PC-3 (cell line): ENCODE measurements at regions not wholly inside any gene's neighbourhood (a gene's known extent, or its start where the extent isn't known, plus 50 kb on each side); places are given as distances from the start of the nearest gene placed in this dataset.

Experiments used
- ATAC-seq: fragments of 200-7000 bp; cut with Tn5 transposase; 2 replicates; pipeline ENCODE4 v1.9.1; 2020; ENCODE audit warnings: mild to moderate bottlenecking, moderate library complexity
- BruUV-seq: library from RNA; stranded (reverse); fragments of 400-500 nt; replicated peaks from 2 replicates; lab custom pipeline; 2021; lab: Mats Ljungman, UMichigan
- CTCF ChIA-PET: fragments of 300-600 bp; sonication (Branson Sonifier 250); formaldehyde crosslinking; loops from one replicate; lab custom pipeline; 2022; ENCODE audit warnings: antibody characterized with exemption; lab: Charles Lee
- POLR2A ChIA-PET: fragments of 300-600 bp; sonication (Branson Sonifier 250); formaldehyde crosslinking; loops from one replicate; lab custom pipeline; 2022; ENCODE audit warnings: antibody characterized with exemption; ENCODE audit not compliant: unreplicated experiment; lab: Charles Lee
- DNase-seq: peaks from one replicate; pipeline ENCODE4 v3.0.0-alpha.2; 2015
- H2AFZ ChIP-seq: fragments of 300-600 bp; sonication (generic); 2 replicates; pipeline ENCODE4 v1.6.0; 2016; ENCODE audit warnings: antibody characterized with exemption, low read length
- H3F3A ChIP-seq: fragments of 300-600 bp; sonication (generic); one replicate; pipeline ENCODE4 v1.6.0; 2017; ENCODE audit warnings: antibody characterized with exemption, low read length, control low read depth, mild to moderate bottlenecking; ENCODE audit not compliant: unreplicated experiment
- H3K27ac ChIP-seq: fragments of 300-600 bp; sonication (generic); 2 replicates; pipeline ENCODE4 v1.5.1; 2016; ENCODE audit warnings: mild to moderate bottlenecking, low read length
- H3K27me3 ChIP-seq: fragments of 300-600 bp; sonication (generic); 2 replicates; pipeline ENCODE4 v1.6.1; 2016; ENCODE audit warnings: low read length, mixed read lengths
- H3K36me3 ChIP-seq: fragments of 300-600 bp; sonication (generic); 2 replicates; pipeline ENCODE4 v1.6.1; 2016; ENCODE audit warnings: low read depth, mixed run types, low read length, mixed read lengths
- H3K4me1 ChIP-seq: fragments of 300-600 bp; sonication (generic); 2 replicates; pipeline ENCODE4 v1.5.1; 2016; ENCODE audit warnings: low read length; ENCODE audit not compliant: insufficient read depth
- H3K4me2 ChIP-seq: fragments of 300-600 bp; sonication (generic); 2 replicates; pipeline ENCODE4 v1.6.0; 2016; ENCODE audit warnings: low read length
- H3K4me3 ChIP-seq: fragments of 300-600 bp; sonication (generic); 2 replicates; pipeline ENCODE4 v1.5.1; 2016; ENCODE audit warnings: mild to moderate bottlenecking, low read length, mixed read lengths
- H3K79me2 ChIP-seq: fragments of 300-600 bp; sonication (generic); 2 replicates; pipeline ENCODE4 v1.6.1; 2017; ENCODE audit warnings: low read length, mixed read lengths
- H3K9ac ChIP-seq: fragments of 300-600 bp; sonication (generic); 2 replicates; pipeline ENCODE4 v1.6.0; 2016; ENCODE audit warnings: mild to moderate bottlenecking, low read length
- H3K9me2 ChIP-seq: fragments of 300-600 bp; sonication (generic); replicated peaks from 2 replicates; pipeline ENCODE4 v1.6.1; 2016; ENCODE audit warnings: mixed run types, low read length, mixed read lengths
- H3K9me3 ChIP-seq: fragments of 300-600 bp; sonication (generic); 2 replicates; pipeline ENCODE4 v1.6.1; 2016; ENCODE audit warnings: low read length, mixed read lengths
- H4K20me1 ChIP-seq: fragments of 300-600 bp; sonication (generic); 2 replicates; pipeline ENCODE4 v1.6.1; 2016; ENCODE audit warnings: low read length, mixed read lengths
- CTCF ChIP-seq: fragments of 300-600 bp; sonication (generic); conservative IDR thresholded peaks from 2 replicates; pipeline ENCODE4 v1.5.1; 2017; ENCODE audit warnings: antibody characterized with exemption, low read depth, mild to moderate bottlenecking, low read length
- EZH2 ChIP-seq: fragments of 300-600 bp; sonication (generic); IDR thresholded peaks from one replicate; pipeline ENCODE4 v1.6.1; 2017; ENCODE audit warnings: antibody characterized with exemption, mild to moderate bottlenecking, low read length; ENCODE audit not compliant: unreplicated experiment
- EZH2phosphoT487 ChIP-seq: fragments of 300-600 bp; sonication (generic); IDR thresholded peaks from 2 replicates; pipeline ENCODE4 v1.6.1; 2018; ENCODE audit warnings: mild to moderate bottlenecking, antibody characterized with exemption, low read length, borderline replicate concordance
- intact Hi-C: fragments of 100-400 bp; cut with micrococcal nuclease; formaldehyde crosslinking; loops from 2 replicates; pipeline ENCODE4 v1.9.0; 2023

GRCh38 chr17:49918591-49918990 is 50.4 kb upstream of the DLX4 start:
- Histone ChIP-seq H3K27me3 (0 out of 2 replicates have a peak, but pooled peaks cover 4% of the 10 kb centered on the region), H3K4me1 (peaks cover 4% of the 10 kb centered on the region; the same call in 1 of the 2 replicates), H3K4me3 (no peak overlapping the region), H3K9me3 (no peaks in the 10 kb centered on the region), H3K27ac (no peak overlapping the region), H2AFZ (no peak overlapping the region), H3F3A (no peaks in the 10 kb centered on the region), H3K79me2 (no peaks in the 10 kb centered on the region), H3K36me3 (no peaks in the 10 kb centered on the region), H3K9me2 (no peaks in the 10 kb centered on the region), H4K20me1 (no peaks in the 10 kb centered on the region), H3K4me2 (no peak overlapping the region), H3K9ac (no peak overlapping the region)
- DNase-seq: no peak
- POLR2A ChIA-PET: no interaction called here
- BruUV-seq: no TSS peak
- TF ChIP-seq EZH2: no peak
- TF ChIP-seq CTCF: no peak
- no peak for TF ChIP-seq EZH2phosphoT487
- ATAC-seq: no peak
- intact Hi-C loops: no loop called here
- CTCF ChIA-PET: no interaction called here
